ENCODE measurements at regions not wholly inside any gene's neighbourhood (a gene's known extent, or its start where the extent isn't known, plus 50 kb on each side); places are given as distances from the start of the nearest gene placed in this dataset.

- no peak for TF ChIP-seq TEAD2 (tag; IDR thresholded peaks at IDR 0.05)
- TF ChIP-seq SLC30A9 (CRISPR knock-in tag; IDR thresholded peaks at IDR 0.05), result no peak
- no peak for TF ChIP-seq ZBTB17 (CRISPR knock-in tag; IDR thresholded peaks at IDR 0.05)
- TF ChIP-seq CHAMP1 (IDR thresholded peaks at IDR 0.05), result no peak
- no peak for TF ChIP-seq ETS1 (conservative IDR thresholded peaks at IDR 0.05; ENCODE audit: control insufficient read depth, low read depth, low read length)
- TF ChIP-seq ZNF184 (CRISPR knock-in tag; IDR thresholded peaks at IDR 0.05), result no peak
Measured at GRCh38 chr11:22458161-22458560, 120.0 kb downstream of the SLC17A6 start (continued).

GRCh38 chr11:22456993-22457762, 119.0 kb downstream of the SLC17A6 start:
- no TSS peak for BruUV-seq (replicated peaks)
- no peak for TF ChIP-seq ILK (tag; IDR thresholded peaks at IDR 0.05; ENCODE audit: borderline replicate concordance, low read depth)
- TF ChIP-seq ZNF551 (CRISPR knock-in tag; IDR thresholded peaks at IDR 0.05), result no peak
- TF ChIP-seq GATA2 (CRISPR knock-in tag; IDR thresholded peaks at IDR 0.05), result no peak
- no peak for TF ChIP-seq ZNF77 (CRISPR knock-in tag; IDR thresholded peaks at IDR 0.05)
- TF ChIP-seq NR2C1 (IDR thresholded peaks at IDR 0.05), result no peak
- no peak for TF ChIP-seq NR2C1 (tag; IDR thresholded peaks at IDR 0.05)
- TF ChIP-seq JUN (IDR thresholded peaks at IDR 0.05; ENCODE audit: borderline replicate concordance, low read depth, low read length), result no peak
- no peak for TF ChIP-seq JUN (CRISPR knock-in tag; IDR thresholded peaks at IDR 0.05; ENCODE audit: borderline replicate concordance)
- no peak for TF ChIP-seq NR2C2 (CRISPR knock-in tag; IDR thresholded peaks at IDR 0.05)
- TF ChIP-seq NR2C2 (tag; IDR thresholded peaks at IDR 0.05), result no peak
- TF ChIP-seq SP2 (IDR thresholded peaks at IDR 0.05; ENCODE audit: extremely low read depth, low read depth, low read length, poor library complexity, severe bottlenecking), result no peak
- TF ChIP-seq MBD2 (IDR thresholded peaks at IDR 0.05; ENCODE audit: borderline replicate concordance, low read depth), result no peak
- TF ChIP-seq ZNF696 (CRISPR knock-in tag; conservative IDR thresholded peaks at IDR 0.05), result no peak
- TF ChIP-seq ZKSCAN3 (CRISPR knock-in tag; IDR thresholded peaks at IDR 0.05), result no peak
- TF ChIP-seq JUNB (CRISPR knock-in tag; conservative IDR thresholded peaks at IDR 0.05), result no peak

More at GRCh38 chr11:22456993-22457762, 119.0 kb downstream of the SLC17A6 start:
- CTCF ChIA-PET (ENCODE audit: low intra/inter-chr PET ratio), result no interaction called here
- Histone ChIP-seq H3K27me3 (ENCODE audit: control insufficient read depth in 2 of 2, insufficient read depth in 2 of 2, low read length in 2 of 2) (no peaks in the 10 kb centered on the region), H3K4me2 (ENCODE audit: insufficient read depth, low read length) (no peak overlapping the region), H3K9me1 (ENCODE audit: control insufficient read depth, insufficient read depth, low read length) (no peaks in the 10 kb centered on the region), H4K20me1 (replicated peaks; ENCODE audit: control insufficient read depth, insufficient read depth, low read length) (no peaks in the 10 kb centered on the region), H3K4me3 (no peak overlapping the region), H3K4me1 (replicated peaks in 1 of 2; ENCODE audit: control insufficient read depth in 2 of 2, insufficient read depth in 2 of 2, low read length in 2 of 2) (no peaks in the 10 kb centered on the region), H2AFZ (ENCODE audit: low read depth, low read length) (no peak overlapping the region), H3K79me2 (ENCODE audit: control insufficient read depth, insufficient read depth, low read length) (no peaks in the 10 kb centered on the region), H3K9ac (ENCODE audit: insufficient read depth in 1 of 2, low read depth in 2 of 2, low read length in 2 of 2) (no peak overlapping the region), H3K9me3 (replicated peaks; ENCODE audit: control insufficient read depth, insufficient read depth, low read depth, low read length) (no peaks in the 10 kb centered on the region; the same call in 1 of the 2 replicates), H3K36me3 (ENCODE audit: control insufficient read depth, insufficient read depth, low read length) (no peaks in the 10 kb centered on the region), H3K27ac (ENCODE audit: extremely low read depth, low read depth, low read length) (no peak overlapping the region)
- POLR2A ChIA-PET, result no interaction called here
- ATAC-seq (no peak), DNase-seq (ENCODE audit: extremely low read depth in 1 of 4, low spot score in 3 of 4) (no peak), FAIRE-seq (no peak)
- WGBS (ENCODE audit: insufficient coverage, low coverage, missing lambda C conversion rate), result 0% methylated on average over 1 of the region's 1 CpG
- in situ Hi-C loops (cut with MboI) (no loop called here), intact Hi-C loops (cut with micrococcal nuclease) (no loop called here)
